ENCODE measurements at regions not wholly inside any gene's neighbourhood (a gene's known extent, or its start where the extent isn't known, plus 50 kb on each side); places are given as distances from the start of the nearest gene placed in this dataset.
"Not testable (repeated sequence)": the region's sequence is repeated elsewhere in the genome, so short reads cannot be mapped to it uniquely, and the experiment has no call there.

DNA sequence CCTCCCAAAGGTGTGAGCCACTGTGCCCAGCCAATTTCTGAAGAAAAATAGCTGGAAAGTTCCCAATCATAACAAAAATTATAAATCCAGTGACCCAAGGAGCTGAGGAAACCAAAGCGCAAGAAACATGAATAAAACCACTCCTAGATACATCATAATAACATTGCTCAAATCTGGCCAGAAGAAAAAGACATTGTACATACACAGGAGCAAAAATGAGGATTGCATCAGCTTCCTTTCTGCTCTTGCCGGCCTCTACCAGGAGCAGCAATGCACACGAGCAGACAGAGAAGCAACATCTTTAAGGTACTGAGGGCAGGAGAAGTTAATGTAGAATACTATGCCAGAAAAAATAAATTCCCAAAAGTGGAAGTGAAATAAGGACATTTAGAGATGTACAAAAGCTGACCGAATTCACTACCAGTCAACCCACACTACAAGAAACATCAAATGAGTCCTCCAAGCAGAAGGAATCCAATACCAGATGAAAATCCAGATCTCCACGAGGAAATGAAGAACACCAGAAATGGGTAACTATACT, 127.0 kb upstream of the NBPF11 start:
- not testable (repeated sequence) for H3K9me3 Mint-ChIP-seq; H3K36me3 Mint-ChIP-seq; H3K27me3 Mint-ChIP-seq (ENCODE audit: low read depth); DNase-seq (ENCODE audit: low spot score in 2 of 2, unreplicated experiment in 2 of 2)
- Mint-ChIP-seq H3K4me1 (peaks cover 13% of the 10 kb centered on the region), H3K4me3 (peak overlapping the region; percentile 74), H3K27ac (peak overlapping the region; percentile 77)

GRCh38 chr1:148277865-148278279, 125.8 kb upstream of the NBPF11 start:
- H3K4me1 Mint-ChIP-seq: peaks cover 13% of the 10 kb centered on the region
- peak overlapping the region; percentile 10 for H3K4me3 Mint-ChIP-seq
- H3K36me3 Mint-ChIP-seq; DNase-seq (ENCODE audit: low spot score in 2 of 2, unreplicated experiment in 2 of 2); H3K9me3 Mint-ChIP-seq; H3K27me3 Mint-ChIP-seq (ENCODE audit: low read depth): not testable (repeated sequence)
- peak overlapping the region; percentile 25 for H3K27ac Mint-ChIP-seq

- DNase-seq (ENCODE audit: low spot score in 2 of 2, unreplicated experiment in 2 of 2); H3K4me3 Mint-ChIP-seq; H3K27me3 Mint-ChIP-seq (ENCODE audit: low read depth); H3K9me3 Mint-ChIP-seq; H3K27ac Mint-ChIP-seq; H3K36me3 Mint-ChIP-seq: not testable (repeated sequence)
- H3K4me1 Mint-ChIP-seq: peaks cover 16% of the 10 kb centered on the region
These were observed 115.0 kb upstream of the NBPF11 start for GRCh38 chr1:148267066-148267465.

- peak overlapping the region; percentile 87 for H3K4me3 Mint-ChIP-seq
- TF ChIP-seq, protein P1, sequence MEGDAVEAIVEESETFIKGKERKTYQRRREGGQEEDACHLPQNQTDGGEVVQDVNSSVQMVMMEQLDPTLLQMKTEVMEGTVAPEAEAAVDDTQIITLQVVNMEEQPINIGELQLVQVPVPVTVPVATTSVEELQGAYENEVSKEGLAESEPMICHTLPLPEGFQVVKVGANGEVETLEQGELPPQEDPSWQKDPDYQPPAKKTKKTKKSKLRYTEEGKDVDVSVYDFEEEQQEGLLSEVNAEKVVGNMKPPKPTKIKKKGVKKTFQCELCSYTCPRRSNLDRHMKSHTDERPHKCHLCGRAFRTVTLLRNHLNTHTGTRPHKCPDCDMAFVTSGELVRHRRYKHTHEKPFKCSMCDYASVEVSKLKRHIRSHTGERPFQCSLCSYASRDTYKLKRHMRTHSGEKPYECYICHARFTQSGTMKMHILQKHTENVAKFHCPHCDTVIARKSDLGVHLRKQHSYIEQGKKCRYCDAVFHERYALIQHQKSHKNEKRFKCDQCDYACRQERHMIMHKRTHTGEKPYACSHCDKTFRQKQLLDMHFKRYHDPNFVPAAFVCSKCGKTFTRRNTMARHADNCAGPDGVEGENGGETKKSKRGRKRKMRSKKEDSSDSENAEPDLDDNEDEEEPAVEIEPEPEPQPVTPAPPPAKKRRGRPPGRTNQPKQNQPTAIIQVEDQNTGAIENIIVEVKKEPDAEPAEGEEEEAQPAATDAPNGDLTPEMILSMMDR (IDR thresholded peaks at IDR 0.05; ENCODE audit: unreplicated experiment): no peak
- peaks cover 23% of the 10 kb centered on the region for H3K4me1 Mint-ChIP-seq
- DNase-seq (ENCODE audit: low spot score in 2 of 2, unreplicated experiment in 2 of 2): no peak
- H3K27me3 Mint-ChIP-seq (ENCODE audit: low read depth): peaks cover 2% of the 10 kb centered on the region
- no peaks in the 10 kb centered on the region for H3K9me3 Mint-ChIP-seq
- peak overlapping the region; percentile 100 for H3K27ac Mint-ChIP-seq
- no peaks in the 10 kb centered on the region for H3K36me3 Mint-ChIP-seq
These were observed 112.5 kb upstream of the NBPF11 start for GRCh38 chr1:148264374-148265276.

- TF ChIP-seq, protein P1 (IDR thresholded peaks at IDR 0.05; ENCODE audit: unreplicated experiment): no peak
- Mint-ChIP-seq H3K9me3 (no peaks in the 10 kb centered on the region), H3K27ac (peak overlapping the region; percentile 100), H3K4me1 (peaks cover 23% of the 10 kb centered on the region), H3K4me3 (peak overlapping the region; percentile 87), H3K27me3 (ENCODE audit: low read depth) (peaks cover 2% of the 10 kb centered on the region), H3K36me3 (no peaks in the 10 kb centered on the region)
- DNase-seq (ENCODE audit: low spot score in 2 of 2, unreplicated experiment in 2 of 2): no peak
These were observed 111.8 kb upstream of the NBPF11 start for GRCh38 chr1:148263906-148264255.

DNA sequence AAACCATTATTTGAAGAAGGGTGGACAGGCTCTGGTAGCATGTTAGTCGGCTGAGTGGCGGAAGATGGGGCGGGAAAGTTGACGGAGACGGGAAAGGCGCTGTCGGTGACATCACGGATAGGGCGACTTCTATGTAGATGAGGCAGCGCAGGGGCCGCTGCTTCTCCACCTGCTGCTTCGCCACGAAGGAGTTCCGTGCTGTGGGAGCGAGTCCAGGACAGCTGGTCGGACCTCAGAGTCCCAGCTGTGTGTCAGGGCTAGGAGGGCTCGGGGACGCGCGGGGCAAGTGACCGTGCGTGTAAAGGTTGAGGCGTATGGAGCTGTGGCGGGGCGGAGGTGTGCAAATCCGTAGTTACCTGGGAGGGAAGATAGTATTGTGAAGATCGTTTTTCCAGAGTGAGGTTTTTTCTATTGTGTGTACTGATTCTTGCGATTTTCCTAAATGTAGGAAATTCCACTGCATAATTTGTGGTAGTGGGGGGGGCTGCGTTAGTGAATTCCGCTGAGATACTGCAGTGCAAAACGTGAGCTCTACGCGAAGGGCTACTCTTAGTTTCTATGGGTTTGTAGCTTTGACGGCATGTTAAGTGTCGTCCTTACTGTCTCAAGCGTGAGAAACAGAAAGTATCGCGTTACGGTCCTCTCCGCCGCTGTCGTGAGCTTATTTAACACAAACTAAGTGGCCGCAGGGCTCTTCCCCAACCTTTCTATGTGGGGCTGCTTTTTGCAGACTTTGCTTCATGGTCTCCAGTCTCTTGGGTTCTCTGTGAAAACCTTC, 111.2 kb upstream of the NBPF11 start:
- peak; percentile 47 to 73 for DNase-seq (ENCODE audit: low spot score in 2 of 2, unreplicated experiment in 2 of 2)
- peak overlapping the region; percentile 87 for H3K4me3 Mint-ChIP-seq
- peaks cover 2% of the 10 kb centered on the region for H3K27me3 Mint-ChIP-seq (ENCODE audit: low read depth)
- peak overlapping the region; percentile 100 for H3K27ac Mint-ChIP-seq
- H3K4me1 Mint-ChIP-seq: peaks cover 23% of the 10 kb centered on the region
- no peaks in the 10 kb centered on the region for H3K9me3 Mint-ChIP-seq
- TF ChIP-seq, protein P1 (IDR thresholded peaks at IDR 0.05; ENCODE audit: unreplicated experiment): no peak
- H3K36me3 Mint-ChIP-seq: no peaks in the 10 kb centered on the region

DNA sequence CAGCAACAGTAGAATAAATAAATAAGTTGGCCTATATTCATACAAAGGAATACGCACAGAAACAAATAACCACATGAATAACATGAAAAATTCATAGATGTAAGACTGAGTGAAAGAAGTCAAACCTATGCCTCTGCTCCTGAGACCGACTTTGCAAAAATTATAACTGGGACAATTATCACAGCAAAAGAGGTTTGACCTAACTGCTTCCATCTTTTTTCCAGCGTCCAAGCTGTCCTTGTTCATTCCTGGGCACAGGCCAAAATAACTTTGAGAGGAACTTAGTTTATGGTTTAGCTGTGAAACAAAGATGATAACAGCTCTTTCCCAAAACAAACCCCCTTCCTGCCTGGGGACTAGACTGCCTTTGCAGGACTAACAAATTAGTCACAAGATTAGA, 109.6 kb upstream of the NBPF11 start:
- not testable (repeated sequence) for H3K4me3 Mint-ChIP-seq; H3K27me3 Mint-ChIP-seq (ENCODE audit: low read depth); H3K27ac Mint-ChIP-seq; H3K9me3 Mint-ChIP-seq; H3K36me3 Mint-ChIP-seq; DNase-seq (ENCODE audit: low spot score in 2 of 2, unreplicated experiment in 2 of 2)
- peaks cover 23% of the 10 kb centered on the region for H3K4me1 Mint-ChIP-seq

GRCh38 chr1:148257886-148258285, 105.8 kb upstream of the NBPF11 start:
- not testable (repeated sequence) for H3K27me3 Mint-ChIP-seq (ENCODE audit: low read depth); H3K4me3 Mint-ChIP-seq; DNase-seq (ENCODE audit: low spot score in 2 of 2, unreplicated experiment in 2 of 2); H3K9me3 Mint-ChIP-seq; H3K27ac Mint-ChIP-seq; H3K36me3 Mint-ChIP-seq
- peaks cover 15% of the 10 kb centered on the region for H3K4me1 Mint-ChIP-seq

Data from mesothelial cell of epicardium (in vitro differentiated cells).